ENCODE measurements at regions not wholly inside any gene's neighbourhood (a gene's known extent, or its start where the extent isn't known, plus 50 kb on each side); places are given as distances from the start of the nearest gene placed in this dataset.

- DNase-seq (ENCODE audit: low read depth, low spot score) = no peak
- no peak overlapping the region for H3K4me3 ChIP-seq (ENCODE audit: low read length)
These were observed 578.5 kb upstream of the PCDH20 start for GRCh38 chr13:61994174-61994573.

- DNase-seq (ENCODE audit: low read depth, low spot score) = no peak
- no peak overlapping the region for H3K4me3 ChIP-seq (ENCODE audit: low read length)
These were observed 574.3 kb upstream of the PCDH20 start for GRCh38 chr13:61989978-61990377.

GRCh38 chr13:61988810-61989209 is 573.2 kb upstream of the PCDH20 start:
- DNase-seq (ENCODE audit: low read depth, low spot score) = no peak
- H3K4me3 ChIP-seq (ENCODE audit: low read length) = no peak overlapping the region

- no peak for DNase-seq (ENCODE audit: low read depth, low spot score)
- no peak overlapping the region for H3K4me3 ChIP-seq (ENCODE audit: low read length)
These were observed 559.4 kb upstream of the PCDH20 start for GRCh38 chr13:61975001-61975400.

GRCh38 chr13:61965756-61966155 is 550.1 kb upstream of the PCDH20 start:
- no peak for DNase-seq (ENCODE audit: low read depth, low spot score)
- no peak overlapping the region for H3K4me3 ChIP-seq (ENCODE audit: low read length)

- H3K4me3 ChIP-seq (ENCODE audit: low read length) = no peak overlapping the region
- DNase-seq (ENCODE audit: low read depth, low spot score) = no peak
These were observed 545.3 kb upstream of the PCDH20 start for GRCh38 chr13:61960981-61961380.

- no peak overlapping the region for H3K4me3 ChIP-seq (ENCODE audit: low read length)
- DNase-seq (ENCODE audit: low read depth, low spot score) = no peak
These were observed 538.4 kb upstream of the PCDH20 start for GRCh38 chr13:61954092-61954491.

- H3K4me3 ChIP-seq (ENCODE audit: low read length) = no peak overlapping the region
These were observed 535.2 kb upstream of the PCDH20 start for GRCh38 chr13:61950828-61951227.

GRCh38 chr13:61944329-61944929 is 528.8 kb upstream of the PCDH20 start:
- no peak for DNase-seq (ENCODE audit: low read depth, low spot score)
- no peak overlapping the region for H3K4me3 ChIP-seq (ENCODE audit: low read length)

More at GRCh38 chr13:61950828-61951227, 535.2 kb upstream of the PCDH20 start:
- no peak for DNase-seq (ENCODE audit: low read depth, low spot score)

- no peak for DNase-seq (ENCODE audit: low read depth, low spot score)
- H3K4me3 ChIP-seq (ENCODE audit: low read length) = no peak overlapping the region
These were observed 520.1 kb upstream of the PCDH20 start for GRCh38 chr13:61935710-61936109.

GRCh38 chr13:61927648-61928047 is 512.0 kb upstream of the PCDH20 start:
- DNase-seq (ENCODE audit: low read depth, low spot score) = no peak
- H3K4me3 ChIP-seq (ENCODE audit: low read length) = no peak overlapping the region

- no peak overlapping the region for H3K4me3 ChIP-seq (ENCODE audit: low read length)
- DNase-seq (ENCODE audit: low read depth, low spot score) = no peak
These were observed 503.2 kb upstream of the PCDH20 start for GRCh38 chr13:61918841-61919240.

GRCh38 chr13:61916483-61916882 is 500.8 kb upstream of the PCDH20 start:
- no peak overlapping the region for H3K4me3 ChIP-seq (ENCODE audit: low read length)
- no peak for DNase-seq (ENCODE audit: low read depth, low spot score)

GRCh38 chr13:61913183-61913582 is 497.5 kb upstream of the PCDH20 start:
- no peak for DNase-seq (ENCODE audit: low read depth, low spot score)
- no peak overlapping the region for H3K4me3 ChIP-seq (ENCODE audit: low read length)

- H3K4me3 ChIP-seq (ENCODE audit: low read length) = no peak overlapping the region
- no peak for DNase-seq (ENCODE audit: low read depth, low spot score)
These were observed 493.4 kb upstream of the PCDH20 start for GRCh38 chr13:61908906-61909615.

- H3K4me3 ChIP-seq (ENCODE audit: low read length) = no peak overlapping the region
- DNase-seq (ENCODE audit: low read depth, low spot score) = no peak
These were observed 489.4 kb upstream of the PCDH20 start for GRCh38 chr13:61905054-61905453.

- DNase-seq (ENCODE audit: low read depth, low spot score) = no peak
- H3K4me3 ChIP-seq (ENCODE audit: low read length) = no peak overlapping the region
These were observed 486.4 kb upstream of the PCDH20 start for GRCh38 chr13:61901946-61902541.

- DNase-seq (ENCODE audit: low read depth, low spot score) = no peak
- H3K4me3 ChIP-seq (ENCODE audit: low read length) = no peak overlapping the region
These were observed 484.4 kb upstream of the PCDH20 start for GRCh38 chr13:61900033-61900432.

GRCh38 chr13:61898207-61898606 is 482.6 kb upstream of the PCDH20 start:
- DNase-seq (ENCODE audit: low read depth, low spot score) = no peak
- no peak overlapping the region for H3K4me3 ChIP-seq (ENCODE audit: low read length)

- H3K4me3 ChIP-seq (ENCODE audit: low read length) = no peak overlapping the region
- DNase-seq (ENCODE audit: low read depth, low spot score) = no peak
These were observed 475.8 kb upstream of the PCDH20 start for GRCh38 chr13:61891401-61891800.

- no peak for DNase-seq (ENCODE audit: low read depth, low spot score)
- H3K4me3 ChIP-seq (ENCODE audit: low read length) = no peak overlapping the region
These were observed 469.2 kb upstream of the PCDH20 start for GRCh38 chr13:61884830-61885229.

All from Jurkat, Clone E6-1 (cell line).